ENCODE measurements at regions not wholly inside any gene's neighbourhood (a gene's known extent, or its start where the extent isn't known, plus 50 kb on each side); places are given as distances from the start of the nearest gene placed in this dataset.

DNA sequence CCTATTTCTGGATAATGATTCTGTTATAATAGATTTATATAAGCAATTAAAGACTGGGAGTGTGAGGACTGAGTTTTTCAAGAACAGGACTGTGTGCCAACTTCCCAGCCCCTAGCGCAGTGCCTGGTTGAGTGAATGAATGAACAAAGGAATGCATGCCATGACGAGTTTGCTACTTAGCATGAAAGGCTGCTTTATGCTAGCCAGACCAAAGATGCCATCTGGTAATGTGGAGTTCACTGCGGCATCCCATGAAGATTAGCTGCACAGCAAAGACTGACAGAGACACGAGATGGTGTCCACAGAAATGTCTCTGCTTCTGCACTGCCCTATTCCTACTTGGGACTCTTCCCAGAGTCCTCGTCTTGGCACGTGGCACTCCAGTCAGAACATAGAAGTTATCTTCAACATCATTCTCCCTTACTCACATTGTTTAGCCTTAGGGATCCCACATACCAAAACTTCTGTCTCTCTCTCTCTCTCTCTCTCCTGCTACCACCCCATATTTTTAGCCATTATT is 283.9 kb upstream of the CTNNB1 start:
- no peaks in the 10 kb centered on the region for H3K36me3 Mint-ChIP-seq (ENCODE audit: low read depth)

DNA sequence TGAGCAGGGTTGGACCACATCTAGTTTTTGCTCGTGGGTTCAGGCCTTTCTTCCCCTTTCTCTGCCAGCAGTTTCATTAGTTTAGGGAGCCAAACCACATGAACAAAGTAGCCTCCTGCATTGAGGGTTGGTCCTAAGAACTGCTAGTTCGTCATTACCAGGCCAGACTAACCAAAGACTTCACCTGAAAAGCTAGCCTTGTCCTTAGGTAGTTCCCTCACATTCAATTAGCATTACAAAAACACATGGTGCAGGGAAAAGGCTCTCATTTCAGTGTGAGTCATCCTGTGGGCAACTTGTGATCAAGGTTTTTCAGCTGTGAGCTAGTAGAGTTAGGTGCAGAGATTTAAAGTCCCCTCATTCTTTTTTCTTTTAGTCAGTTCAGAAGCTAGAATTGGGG is 279.3 kb upstream of the CTNNB1 start:
- Mint-ChIP-seq H3K27me3 (ENCODE audit: low read depth) (no peaks in the 10 kb centered on the region), H3K36me3 (ENCODE audit: low read depth) (no peaks in the 10 kb centered on the region), H3K4me1 (peaks cover 10% of the 10 kb centered on the region), H3K9me3 (no peaks in the 10 kb centered on the region), H3K4me3 (no peak overlapping the region), H3K27ac (no peak overlapping the region)
- TF ChIP-seq, protein P1, sequence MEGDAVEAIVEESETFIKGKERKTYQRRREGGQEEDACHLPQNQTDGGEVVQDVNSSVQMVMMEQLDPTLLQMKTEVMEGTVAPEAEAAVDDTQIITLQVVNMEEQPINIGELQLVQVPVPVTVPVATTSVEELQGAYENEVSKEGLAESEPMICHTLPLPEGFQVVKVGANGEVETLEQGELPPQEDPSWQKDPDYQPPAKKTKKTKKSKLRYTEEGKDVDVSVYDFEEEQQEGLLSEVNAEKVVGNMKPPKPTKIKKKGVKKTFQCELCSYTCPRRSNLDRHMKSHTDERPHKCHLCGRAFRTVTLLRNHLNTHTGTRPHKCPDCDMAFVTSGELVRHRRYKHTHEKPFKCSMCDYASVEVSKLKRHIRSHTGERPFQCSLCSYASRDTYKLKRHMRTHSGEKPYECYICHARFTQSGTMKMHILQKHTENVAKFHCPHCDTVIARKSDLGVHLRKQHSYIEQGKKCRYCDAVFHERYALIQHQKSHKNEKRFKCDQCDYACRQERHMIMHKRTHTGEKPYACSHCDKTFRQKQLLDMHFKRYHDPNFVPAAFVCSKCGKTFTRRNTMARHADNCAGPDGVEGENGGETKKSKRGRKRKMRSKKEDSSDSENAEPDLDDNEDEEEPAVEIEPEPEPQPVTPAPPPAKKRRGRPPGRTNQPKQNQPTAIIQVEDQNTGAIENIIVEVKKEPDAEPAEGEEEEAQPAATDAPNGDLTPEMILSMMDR (IDR thresholded peaks at IDR 0.05; ENCODE audit: unreplicated experiment in 3 of 3): no peak

More for the DNA sequence above, 283.9 kb upstream of the CTNNB1 start:
- Mint-ChIP-seq H3K27ac (no peak overlapping the region), H3K27me3 (ENCODE audit: low read depth) (no peaks in the 10 kb centered on the region), H3K9me3 (no peaks in the 10 kb centered on the region), H3K4me3 (no peak overlapping the region), H3K4me1 (peaks cover 8% of the 10 kb centered on the region)
- TF ChIP-seq, protein P1 (IDR thresholded peaks at IDR 0.05; ENCODE audit: unreplicated experiment in 3 of 3): no peak

DNA sequence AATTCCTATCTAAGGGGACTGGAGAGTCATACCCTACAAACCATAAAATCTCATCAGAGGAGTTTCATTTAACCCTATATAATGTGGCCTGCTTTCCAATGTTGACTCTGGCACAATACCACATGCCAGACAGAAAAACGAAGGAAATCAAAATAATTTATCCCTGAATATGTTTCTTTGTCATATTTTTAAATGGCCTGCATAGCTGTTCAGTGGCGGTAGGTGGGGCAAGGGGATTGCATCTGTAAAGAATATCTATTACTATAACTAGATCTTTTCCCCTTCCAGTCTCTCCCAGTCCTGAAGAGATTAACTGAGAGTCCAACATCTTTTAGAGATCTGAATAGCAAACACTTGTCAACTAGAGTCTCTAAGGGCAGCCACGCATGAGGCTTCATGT is 278.1 kb upstream of the CTNNB1 start:
- TF ChIP-seq, protein P1 (IDR thresholded peaks at IDR 0.05; ENCODE audit: unreplicated experiment in 3 of 3): no peak
- H3K36me3 Mint-ChIP-seq (ENCODE audit: low read depth): no peaks in the 10 kb centered on the region
- no peak overlapping the region for H3K4me3 Mint-ChIP-seq
- H3K27me3 Mint-ChIP-seq (ENCODE audit: low read depth): no peaks in the 10 kb centered on the region
- peaks cover 17% of the 10 kb centered on the region for H3K4me1 Mint-ChIP-seq
- H3K9me3 Mint-ChIP-seq: no peaks in the 10 kb centered on the region
- H3K27ac Mint-ChIP-seq: no peak overlapping the region

- no peaks in the 10 kb centered on the region for H3K36me3 Mint-ChIP-seq (ENCODE audit: low read depth)
- no peak overlapping the region for H3K27ac Mint-ChIP-seq
- H3K9me3 Mint-ChIP-seq: no peaks in the 10 kb centered on the region
- H3K4me1 Mint-ChIP-seq: peaks cover 28% of the 10 kb centered on the region
- no peak overlapping the region for H3K4me3 Mint-ChIP-seq
- TF ChIP-seq, protein P1 (IDR thresholded peaks at IDR 0.05; ENCODE audit: unreplicated experiment in 3 of 3): no peak
- no peaks in the 10 kb centered on the region for H3K27me3 Mint-ChIP-seq (ENCODE audit: low read depth)
Measured at GRCh38 chr3:40923143-40923542, 276.2 kb upstream of the CTNNB1 start.

GRCh38 chr3:40923651-40924050 is 275.7 kb upstream of the CTNNB1 start:
- Mint-ChIP-seq H3K4me3 (no peak overlapping the region), H3K4me1 (peaks cover 28% of the 10 kb centered on the region), H3K9me3 (no peaks in the 10 kb centered on the region), H3K36me3 (ENCODE audit: low read depth) (no peaks in the 10 kb centered on the region), H3K27ac (no peak overlapping the region), H3K27me3 (ENCODE audit: low read depth) (no peaks in the 10 kb centered on the region)
- TF ChIP-seq, protein P1 (IDR thresholded peaks at IDR 0.05; ENCODE audit: unreplicated experiment in 3 of 3): no peak

DNA sequence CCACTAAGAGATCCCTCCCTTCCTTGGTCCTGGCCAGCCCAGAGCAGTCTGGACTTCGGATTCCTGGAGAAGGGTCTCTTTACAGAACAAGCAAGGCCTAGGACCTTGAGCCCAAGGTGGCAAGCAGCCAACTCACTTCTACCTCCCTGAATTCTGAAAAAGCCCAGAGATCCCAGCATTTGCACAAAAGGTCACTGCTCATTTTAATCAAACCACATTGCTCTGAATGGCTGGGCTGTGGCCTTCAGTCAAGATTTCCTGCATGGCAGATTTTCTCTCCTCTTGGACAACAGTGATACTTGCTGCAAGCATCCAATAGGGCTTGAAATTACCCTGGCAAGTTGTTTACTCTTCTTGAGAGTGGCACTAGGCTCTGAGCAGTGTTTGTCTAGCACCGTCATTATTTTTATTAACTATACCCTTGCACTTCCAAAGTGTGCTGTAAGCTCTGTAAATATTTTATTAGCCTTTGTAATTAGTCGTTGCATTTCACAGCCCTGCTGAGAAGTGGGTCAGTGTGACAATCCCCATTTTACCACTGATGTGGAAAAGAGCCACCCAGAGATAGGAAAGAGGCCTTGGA is 274.7 kb upstream of the CTNNB1 start:
- no peaks in the 10 kb centered on the region for H3K36me3 Mint-ChIP-seq (ENCODE audit: low read depth)
- H3K4me3 Mint-ChIP-seq: no peak overlapping the region
- no peaks in the 10 kb centered on the region for H3K27me3 Mint-ChIP-seq (ENCODE audit: low read depth)
- H3K4me1 Mint-ChIP-seq: peaks cover 28% of the 10 kb centered on the region
- TF ChIP-seq, protein P1 (IDR thresholded peaks at IDR 0.05; ENCODE audit: unreplicated experiment in 3 of 3): no peak
- H3K9me3 Mint-ChIP-seq: no peaks in the 10 kb centered on the region
- peak overlapping the region; percentile 9 to 76 (median 22) for H3K27ac Mint-ChIP-seq
